ENCODE measurements at regions not wholly inside any gene's neighbourhood (a gene's known extent, or its start where the extent isn't known, plus 50 kb on each side); places are given as distances from the start of the nearest gene placed in this dataset.

DNA sequence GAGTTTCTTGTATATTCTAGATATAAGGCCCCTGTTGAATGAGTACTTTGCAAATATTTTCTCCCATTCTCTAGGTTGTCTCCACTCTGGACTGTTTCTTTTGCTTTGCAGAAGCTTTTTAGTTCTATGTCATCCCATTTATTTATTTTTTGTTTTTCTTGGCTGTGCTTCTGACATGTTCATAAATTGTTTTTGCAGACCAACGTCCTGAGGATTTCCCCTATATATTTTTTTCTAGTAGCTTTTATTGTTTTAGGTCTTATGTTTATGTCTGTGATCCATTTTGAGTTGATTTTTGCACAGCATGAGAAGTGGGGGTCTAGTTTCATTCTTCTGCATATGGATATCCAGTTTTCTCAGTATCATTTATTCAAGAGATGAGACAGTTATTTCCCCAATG is 70.4 kb upstream of the BTG1 start:
- no peak for TF ChIP-seq ZFP36 (IDR thresholded peaks at IDR 0.05; ENCODE audit: borderline replicate concordance, partially characterized antibody)
- TF ChIP-seq, protein P1, sequence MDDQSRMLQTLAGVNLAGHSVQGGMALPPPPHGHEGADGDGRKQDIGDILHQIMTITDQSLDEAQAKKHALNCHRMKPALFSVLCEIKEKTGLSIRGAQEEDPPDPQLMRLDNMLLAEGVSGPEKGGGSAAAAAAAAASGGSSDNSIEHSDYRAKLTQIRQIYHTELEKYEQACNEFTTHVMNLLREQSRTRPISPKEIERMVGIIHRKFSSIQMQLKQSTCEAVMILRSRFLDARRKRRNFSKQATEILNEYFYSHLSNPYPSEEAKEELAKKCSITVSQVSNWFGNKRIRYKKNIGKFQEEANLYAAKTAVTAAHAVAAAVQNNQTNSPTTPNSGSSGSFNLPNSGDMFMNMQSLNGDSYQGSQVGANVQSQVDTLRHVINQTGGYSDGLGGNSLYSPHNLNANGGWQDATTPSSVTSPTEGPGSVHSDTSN (IDR thresholded peaks at IDR 0.05): no peak
- TF ChIP-seq, protein P2, sequence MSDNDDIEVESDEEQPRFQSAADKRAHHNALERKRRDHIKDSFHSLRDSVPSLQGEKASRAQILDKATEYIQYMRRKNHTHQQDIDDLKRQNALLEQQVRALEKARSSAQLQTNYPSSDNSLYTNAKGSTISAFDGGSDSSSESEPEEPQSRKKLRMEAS (IDR thresholded peaks at IDR 0.05): no peak
- TF ChIP-seq MAZ (IDR thresholded peaks at IDR 0.05; ENCODE audit: borderline replicate concordance, low read depth, low read length): no peak
- TF ChIP-seq, protein P3, sequence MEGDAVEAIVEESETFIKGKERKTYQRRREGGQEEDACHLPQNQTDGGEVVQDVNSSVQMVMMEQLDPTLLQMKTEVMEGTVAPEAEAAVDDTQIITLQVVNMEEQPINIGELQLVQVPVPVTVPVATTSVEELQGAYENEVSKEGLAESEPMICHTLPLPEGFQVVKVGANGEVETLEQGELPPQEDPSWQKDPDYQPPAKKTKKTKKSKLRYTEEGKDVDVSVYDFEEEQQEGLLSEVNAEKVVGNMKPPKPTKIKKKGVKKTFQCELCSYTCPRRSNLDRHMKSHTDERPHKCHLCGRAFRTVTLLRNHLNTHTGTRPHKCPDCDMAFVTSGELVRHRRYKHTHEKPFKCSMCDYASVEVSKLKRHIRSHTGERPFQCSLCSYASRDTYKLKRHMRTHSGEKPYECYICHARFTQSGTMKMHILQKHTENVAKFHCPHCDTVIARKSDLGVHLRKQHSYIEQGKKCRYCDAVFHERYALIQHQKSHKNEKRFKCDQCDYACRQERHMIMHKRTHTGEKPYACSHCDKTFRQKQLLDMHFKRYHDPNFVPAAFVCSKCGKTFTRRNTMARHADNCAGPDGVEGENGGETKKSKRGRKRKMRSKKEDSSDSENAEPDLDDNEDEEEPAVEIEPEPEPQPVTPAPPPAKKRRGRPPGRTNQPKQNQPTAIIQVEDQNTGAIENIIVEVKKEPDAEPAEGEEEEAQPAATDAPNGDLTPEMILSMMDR (IDR thresholded peaks at IDR 0.05): no peak
- no peak for TF ChIP-seq CHD4 (IDR thresholded peaks at IDR 0.05; ENCODE audit: borderline replicate concordance)
- no peak for TF ChIP-seq BHLHE40 (IDR thresholded peaks at IDR 0.05; ENCODE audit: low read depth, low read length)
- no peak for TF ChIP-seq KDM5A (IDR thresholded peaks at IDR 0.05)
- no peak for TF ChIP-seq POLR2A (IDR thresholded peaks at IDR 0.05; ENCODE audit: low read length)
- TF ChIP-seq MYC (IDR thresholded peaks at IDR 0.05; ENCODE audit: borderline replicate concordance, low read length): no peak
- TF ChIP-seq RFX5 (IDR thresholded peaks at IDR 0.05): no peak

Measured in A549 (cell line).